PC-3 (cell line): ENCODE measurements at regions not wholly inside any gene's neighbourhood (a gene's known extent, or its start where the extent isn't known, plus 50 kb on each side); places are given as distances from the start of the nearest gene placed in this dataset.

Experiments
- ATAC-seq: fragments of 200-7000 bp; cut with Tn5 transposase; 2 replicates; pipeline ENCODE4 v1.9.1; 2020; ENCODE audit warnings: mild to moderate bottlenecking, moderate library complexity
- BruUV-seq: library from RNA; stranded (reverse); fragments of 400-500 nt; replicated peaks from 2 replicates; lab custom pipeline; 2021; lab: Mats Ljungman, UMichigan
- CTCF ChIA-PET: fragments of 300-600 bp; sonication (Branson Sonifier 250); formaldehyde crosslinking; loops from one replicate; lab custom pipeline; 2022; ENCODE audit warnings: antibody characterized with exemption; lab: Charles Lee
- POLR2A ChIA-PET: fragments of 300-600 bp; sonication (Branson Sonifier 250); formaldehyde crosslinking; loops from one replicate; lab custom pipeline; 2022; ENCODE audit warnings: antibody characterized with exemption; ENCODE audit not compliant: unreplicated experiment; lab: Charles Lee
- DNase-seq: peaks from one replicate; pipeline ENCODE4 v3.0.0-alpha.2; 2015
- H2AFZ ChIP-seq: fragments of 300-600 bp; sonication (generic); 2 replicates; pipeline ENCODE4 v1.6.0; 2016; ENCODE audit warnings: antibody characterized with exemption, low read length
- H3F3A ChIP-seq: fragments of 300-600 bp; sonication (generic); one replicate; pipeline ENCODE4 v1.6.0; 2017; ENCODE audit warnings: antibody characterized with exemption, low read length, control low read depth, mild to moderate bottlenecking; ENCODE audit not compliant: unreplicated experiment
- H3K27ac ChIP-seq: fragments of 300-600 bp; sonication (generic); 2 replicates; pipeline ENCODE4 v1.5.1; 2016; ENCODE audit warnings: mild to moderate bottlenecking, low read length
- H3K27me3 ChIP-seq: fragments of 300-600 bp; sonication (generic); 2 replicates; pipeline ENCODE4 v1.6.1; 2016; ENCODE audit warnings: low read length, mixed read lengths
- H3K36me3 ChIP-seq: fragments of 300-600 bp; sonication (generic); 2 replicates; pipeline ENCODE4 v1.6.1; 2016; ENCODE audit warnings: low read depth, mixed run types, low read length, mixed read lengths
- H3K4me1 ChIP-seq: fragments of 300-600 bp; sonication (generic); 2 replicates; pipeline ENCODE4 v1.5.1; 2016; ENCODE audit warnings: low read length; ENCODE audit not compliant: insufficient read depth
- H3K4me2 ChIP-seq: fragments of 300-600 bp; sonication (generic); 2 replicates; pipeline ENCODE4 v1.6.0; 2016; ENCODE audit warnings: low read length
- H3K4me3 ChIP-seq: fragments of 300-600 bp; sonication (generic); 2 replicates; pipeline ENCODE4 v1.5.1; 2016; ENCODE audit warnings: mild to moderate bottlenecking, low read length, mixed read lengths
- H3K79me2 ChIP-seq: fragments of 300-600 bp; sonication (generic); 2 replicates; pipeline ENCODE4 v1.6.1; 2017; ENCODE audit warnings: low read length, mixed read lengths
- H3K9ac ChIP-seq: fragments of 300-600 bp; sonication (generic); 2 replicates; pipeline ENCODE4 v1.6.0; 2016; ENCODE audit warnings: mild to moderate bottlenecking, low read length
- H3K9me2 ChIP-seq: fragments of 300-600 bp; sonication (generic); replicated peaks from 2 replicates; pipeline ENCODE4 v1.6.1; 2016; ENCODE audit warnings: mixed run types, low read length, mixed read lengths
- H3K9me3 ChIP-seq: fragments of 300-600 bp; sonication (generic); 2 replicates; pipeline ENCODE4 v1.6.1; 2016; ENCODE audit warnings: low read length, mixed read lengths
- H4K20me1 ChIP-seq: fragments of 300-600 bp; sonication (generic); 2 replicates; pipeline ENCODE4 v1.6.1; 2016; ENCODE audit warnings: low read length, mixed read lengths
- CTCF ChIP-seq: fragments of 300-600 bp; sonication (generic); conservative IDR thresholded peaks from 2 replicates; pipeline ENCODE4 v1.5.1; 2017; ENCODE audit warnings: antibody characterized with exemption, low read depth, mild to moderate bottlenecking, low read length
- EZH2 ChIP-seq: fragments of 300-600 bp; sonication (generic); IDR thresholded peaks from one replicate; pipeline ENCODE4 v1.6.1; 2017; ENCODE audit warnings: antibody characterized with exemption, mild to moderate bottlenecking, low read length; ENCODE audit not compliant: unreplicated experiment
- EZH2phosphoT487 ChIP-seq: fragments of 300-600 bp; sonication (generic); IDR thresholded peaks from 2 replicates; pipeline ENCODE4 v1.6.1; 2018; ENCODE audit warnings: mild to moderate bottlenecking, antibody characterized with exemption, low read length, borderline replicate concordance
- intact Hi-C: fragments of 100-400 bp; cut with micrococcal nuclease; formaldehyde crosslinking; loops from 2 replicates; pipeline ENCODE4 v1.9.0; 2023

GRCh38 chr9:81833563-81834345 is 94.5 kb upstream of the SPATA31D4 start:
- POLR2A ChIA-PET: no interaction called here
- DNase-seq: no peak

GRCh38 chr9:81841333-81841732 is 86.9 kb upstream of the SPATA31D4 start:
- no peak for TF ChIP-seq EZH2phosphoT487
- TF ChIP-seq CTCF: no peak
- no peak for TF ChIP-seq EZH2
- DNase-seq (no peak), ATAC-seq (no peak)
- no peaks in the 10 kb centered on the region for H4K20me1 ChIP-seq
- peaks cover 10% of the 10 kb centered on the region for H3K4me1 ChIP-seq
- H3K4me3 ChIP-seq: no peak overlapping the region
- H3K9me2 ChIP-seq: no peaks in the 10 kb centered on the region
- no peak overlapping the region for H2AFZ ChIP-seq
- intact Hi-C loops: no loop called here
- no peaks in the 10 kb centered on the region for H3K9me3 ChIP-seq
- H3F3A ChIP-seq: no peaks in the 10 kb centered on the region
- H3K27ac ChIP-seq: no peak overlapping the region
- no TSS peak for BruUV-seq
- CTCF ChIA-PET: no interaction called here
- no peaks in the 10 kb centered on the region for H3K27me3 ChIP-seq
- H3K36me3 ChIP-seq: no peaks in the 10 kb centered on the region
- H3K4me2 ChIP-seq: no peak overlapping the region
- H3K9ac ChIP-seq: no peak overlapping the region
- no peaks in the 10 kb centered on the region for H3K79me2 ChIP-seq
- POLR2A ChIA-PET: no interaction called here

More at GRCh38 chr9:81833563-81834345, 94.5 kb upstream of the SPATA31D4 start:
- Histone ChIP-seq H3F3A (no peaks in the 10 kb centered on the region), H4K20me1 (no peaks in the 10 kb centered on the region), H3K36me3 (no peaks in the 10 kb centered on the region), H3K9ac (no peak overlapping the region), H3K9me3 (no peaks in the 10 kb centered on the region), H3K4me1 (no peaks in the 10 kb centered on the region), H3K9me2 (no peaks in the 10 kb centered on the region), H3K4me3 (no peak overlapping the region), H3K4me2 (no peak overlapping the region), H3K79me2 (no peaks in the 10 kb centered on the region), H3K27ac (no peak overlapping the region), H2AFZ (no peak overlapping the region), H3K27me3 (no peaks in the 10 kb centered on the region)
- intact Hi-C loops: no loop called here
- CTCF ChIA-PET: no interaction called here
- TF ChIP-seq EZH2phosphoT487 (no peak), EZH2 (no peak), CTCF (no peak)
- no peak for ATAC-seq
- no TSS peak for BruUV-seq

DNA sequence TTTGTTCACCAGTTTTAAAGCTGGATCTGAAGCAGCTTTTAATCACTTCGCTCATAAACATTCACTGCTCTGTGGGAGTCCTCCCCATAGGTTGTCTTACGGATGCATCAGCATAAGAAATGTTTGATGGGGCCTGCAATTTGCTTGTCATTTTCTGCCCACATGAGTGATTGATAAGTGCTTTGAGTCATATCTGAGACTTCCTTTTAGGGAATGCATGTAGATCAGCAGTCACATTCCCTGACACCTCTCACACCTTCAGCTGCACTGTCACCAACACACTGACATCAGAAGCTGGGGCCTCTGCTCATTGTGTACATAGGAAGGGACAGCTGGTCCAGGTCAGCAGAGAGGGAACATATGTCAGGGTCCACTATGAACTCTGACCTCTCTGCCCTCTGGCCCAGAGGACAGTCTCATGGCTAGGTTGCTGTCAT is 84.1 kb upstream of the SPATA31D4 start:
- TF ChIP-seq EZH2: no peak
- no peak for TF ChIP-seq CTCF
- no peak for TF ChIP-seq EZH2phosphoT487
- H3K27ac ChIP-seq: no peak overlapping the region
- H3K36me3 ChIP-seq: no peaks in the 10 kb centered on the region
- peaks cover 23% of the 10 kb centered on the region for H3K4me1 ChIP-seq
- no TSS peak for BruUV-seq
- intact Hi-C loops: no loop called here
- POLR2A ChIA-PET: no interaction called here
- H3K79me2 ChIP-seq: no peaks in the 10 kb centered on the region
- H3K9me3 ChIP-seq: no peaks in the 10 kb centered on the region
- H3F3A ChIP-seq: no peaks in the 10 kb centered on the region
- H3K27me3 ChIP-seq: no peaks in the 10 kb centered on the region
- CTCF ChIA-PET: no interaction called here
- no peak for ATAC-seq
- no peak overlapping the region for H3K4me3 ChIP-seq
- peak; percentile 37 for DNase-seq
- no peaks in the 10 kb centered on the region for H4K20me1 ChIP-seq
- H2AFZ ChIP-seq: no peak overlapping the region
- no peak overlapping the region for H3K9ac ChIP-seq
- no peak overlapping the region for H3K4me2 ChIP-seq
- H3K9me2 ChIP-seq: no peaks in the 10 kb centered on the region
